OCI-LY3 (cell line): ENCODE measurements at regions not wholly inside any gene's neighbourhood (a gene's known extent, or its start where the extent isn't known, plus 50 kb on each side); places are given as distances from the start of the nearest gene placed in this dataset.

Source experiments
- EZH2phosphoT487 ChIP-seq: fragments of 200-600 bp; shearing (Covaris generic); IDR thresholded peaks from 2 replicates; pipeline ENCODE4 v1.6.1; 2018; ENCODE audit warnings: antibody characterized with exemption, mixed run types, low read depth
- TF ChIP-seq, protein P1 (sequence below): fragments of 200-600, 300-600 bp; sonication (generic); IDR thresholded peaks from 2 replicates; pipeline ENCODE4 v1.5.1; 2014; ENCODE audit warnings: antibody characterized with exemption, low read length, low read depth

DNA sequence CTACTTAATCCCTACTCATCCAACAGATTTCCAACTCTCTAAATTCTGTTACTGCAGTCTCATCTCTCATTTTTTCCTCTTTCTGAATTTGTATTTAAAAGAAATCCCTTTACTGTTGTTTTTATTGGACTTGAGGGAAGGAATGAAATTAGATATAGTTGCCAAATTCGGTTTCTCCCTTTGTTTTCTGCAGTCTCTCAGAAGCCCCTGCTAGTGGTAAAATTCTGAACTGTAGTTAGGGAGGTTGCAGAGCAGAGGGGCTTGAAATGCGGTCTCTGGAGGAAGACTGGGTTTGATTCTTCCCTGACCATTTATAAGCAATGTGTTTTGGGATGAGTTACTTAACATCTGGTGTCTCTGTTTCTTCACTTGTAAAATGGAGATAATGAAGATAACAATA, 106.3 kb upstream of the TBX18 start:
- TF ChIP-seq, protein P1, sequence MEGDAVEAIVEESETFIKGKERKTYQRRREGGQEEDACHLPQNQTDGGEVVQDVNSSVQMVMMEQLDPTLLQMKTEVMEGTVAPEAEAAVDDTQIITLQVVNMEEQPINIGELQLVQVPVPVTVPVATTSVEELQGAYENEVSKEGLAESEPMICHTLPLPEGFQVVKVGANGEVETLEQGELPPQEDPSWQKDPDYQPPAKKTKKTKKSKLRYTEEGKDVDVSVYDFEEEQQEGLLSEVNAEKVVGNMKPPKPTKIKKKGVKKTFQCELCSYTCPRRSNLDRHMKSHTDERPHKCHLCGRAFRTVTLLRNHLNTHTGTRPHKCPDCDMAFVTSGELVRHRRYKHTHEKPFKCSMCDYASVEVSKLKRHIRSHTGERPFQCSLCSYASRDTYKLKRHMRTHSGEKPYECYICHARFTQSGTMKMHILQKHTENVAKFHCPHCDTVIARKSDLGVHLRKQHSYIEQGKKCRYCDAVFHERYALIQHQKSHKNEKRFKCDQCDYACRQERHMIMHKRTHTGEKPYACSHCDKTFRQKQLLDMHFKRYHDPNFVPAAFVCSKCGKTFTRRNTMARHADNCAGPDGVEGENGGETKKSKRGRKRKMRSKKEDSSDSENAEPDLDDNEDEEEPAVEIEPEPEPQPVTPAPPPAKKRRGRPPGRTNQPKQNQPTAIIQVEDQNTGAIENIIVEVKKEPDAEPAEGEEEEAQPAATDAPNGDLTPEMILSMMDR: no peak
- no peak for TF ChIP-seq EZH2phosphoT487
